GM23338 (cell line): ENCODE measurements at regions not wholly inside any gene's neighbourhood (a gene's known extent, or its start where the extent isn't known, plus 50 kb on each side); places are given as distances from the start of the nearest gene placed in this dataset.
"Not testable (repeated sequence)": the region's sequence is repeated elsewhere in the genome, so short reads cannot be mapped to it uniquely, and the experiment has no call there.

Experiments used
- ATAC-seq: fragments of 200-7000 bp; cut with Tn5 transposase; 3 replicates; pipeline ENCODE4 v1.9.1; 2020
- DNase-seq: peaks from one replicate; pipeline ENCODE4 v3.0.0-alpha.2; 2015; ENCODE audit warnings: low spot score
- H2AFZ ChIP-seq: fragments of 200-600 bp; sonication (generic); 2 replicates; pipeline ENCODE4 v1.8.0; 2016; ENCODE audit warnings: antibody characterized with exemption, mild to moderate bottlenecking, moderate library complexity
- H3F3A ChIP-seq: fragments of 200-600 bp; sonication (generic); replicated peaks from 2 replicates; pipeline ENCODE4 v1.8.0; 2017; ENCODE audit warnings: antibody characterized with exemption, mixed run types, low read depth
- H3K27ac ChIP-seq: fragments of 200-600 bp; sonication (generic); 2 replicates; pipeline ENCODE4 v1.6.1; 2016; ENCODE audit warnings: low read depth
- H3K27me3 ChIP-seq: fragments of 200-600 bp; sonication (generic); 2 replicates; pipeline ENCODE4 v1.8.0; 2016; ENCODE audit warnings: mild to moderate bottlenecking, mixed run types, moderate library complexity; ENCODE audit not compliant: insufficient read depth
- H3K36me3 ChIP-seq: fragments of 200-600 bp; sonication (generic); 2 replicates; pipeline ENCODE4 v1.8.0; 2016; ENCODE audit warnings: mild to moderate bottlenecking; ENCODE audit not compliant: insufficient read depth
- H3K4me1 ChIP-seq: fragments of 200-600 bp; sonication (generic); 2 replicates; pipeline ENCODE4 v1.8.0; 2016; ENCODE audit warnings: mild to moderate bottlenecking, moderate library complexity; ENCODE audit not compliant: insufficient read depth
- H3K4me2 ChIP-seq: fragments of 200-600 bp; sonication (generic); 2 replicates; pipeline ENCODE4 v1.7.1; 2017; ENCODE audit warnings: mixed run types
- H3K4me3 ChIP-seq: fragments of 200-600 bp; sonication (generic); 2 replicates; pipeline ENCODE4 v1.6.1; 2016; ENCODE audit warnings: mixed run types
- H3K79me2 ChIP-seq: fragments of 200-600 bp; sonication (generic); replicated peaks from 2 replicates; pipeline ENCODE4 v1.8.0; 2017; ENCODE audit warnings: mild to moderate bottlenecking; ENCODE audit not compliant: insufficient read depth
- H3K9me2 ChIP-seq: fragments of 200-600 bp; sonication (generic); 2 replicates; pipeline ENCODE4 v1.8.0; 2017; ENCODE audit not compliant: insufficient read depth
- H4K20me1 ChIP-seq: fragments of 200-600 bp; sonication (generic); replicated peaks from 2 replicates; pipeline ENCODE4 v1.8.0; 2017; ENCODE audit warnings: mild to moderate bottlenecking; ENCODE audit not compliant: insufficient read depth
- H3K27ac Mint-ChIP-seq: 2 replicates; pipeline ENCODE4 v1.8.0; 2020; ENCODE audit warnings: inconsistent platforms, mild to moderate bottlenecking, moderate library complexity, mixed read lengths
- H3K27me3 Mint-ChIP-seq: 3 replicates; pipeline ENCODE4 v1.8.0; 2022; ENCODE audit warnings: low read depth, mild to moderate bottlenecking, moderate library complexity, mixed read lengths, inconsistent platforms; ENCODE audit not compliant: insufficient read depth, poor library complexity
- H3K36me3 Mint-ChIP-seq: 3 replicates; pipeline ENCODE4 v1.8.0; 2021; ENCODE audit warnings: low read depth, mild to moderate bottlenecking, inconsistent platforms, moderate library complexity, mixed read lengths
- H3K4me1 Mint-ChIP-seq: 3 replicates; pipeline ENCODE4 v1.8.0; 2020; ENCODE audit warnings: mild to moderate bottlenecking, inconsistent platforms, mixed read lengths
- H3K4me3 Mint-ChIP-seq: 3 replicates; pipeline ENCODE4 v1.8.0; 2021; ENCODE audit warnings: moderate library complexity, mild to moderate bottlenecking, inconsistent platforms, mixed read lengths
- H3K9me3 Mint-ChIP-seq: 3 replicates; pipeline ENCODE4 v1.8.0; 2020; ENCODE audit warnings: moderate library complexity, mild to moderate bottlenecking, inconsistent platforms, mixed read lengths
- EZH2 ChIP-seq: fragments of 200-600 bp; sonication (generic); IDR thresholded peaks from one replicate; pipeline ENCODE4 v1.8.0; 2017; ENCODE audit warnings: antibody characterized with exemption, mild to moderate bottlenecking, low read depth; ENCODE audit not compliant: unreplicated experiment
- NANOG ChIP-seq: IDR thresholded peaks from 2 replicates; pipeline ENCODE4 v1.6.1; 2016; ENCODE audit warnings: antibody characterized with exemption, borderline replicate concordance
- ZNF114 ChIP-seq: fragments of 250-450 bp; sonication (Bioruptor Pico); IDR thresholded peaks from 2 replicates; pipeline ENCODE4 v1.5.0; 2020; ENCODE audit warnings: mild to moderate bottlenecking, moderate library complexity
- TF ChIP-seq, protein P1 (sequence below): IDR thresholded peaks from one replicate; pipeline ENCODE4 v1.6.1; 2018; ENCODE audit warnings: antibody characterized with exemption; ENCODE audit not compliant: unreplicated experiment
- TF ChIP-seq, protein P2 (sequence below): IDR thresholded peaks from 2 replicates; pipeline ENCODE4 v1.6.1; 2016; ENCODE audit warnings: antibody characterized with exemption
- TF ChIP-seq, protein P3 (sequence below), 2 experiments: fragments of 200-600 bp in 1 of 2; sonication (generic) in 1 of 2; conservative IDR thresholded peaks; 2 replicates each; pipeline versions ENCODE4 v1.5.1 to v1.6.1; 2016 to 2017; ENCODE audit warnings: antibody characterized with exemption in 2 of 2, low read depth in 2 of 2, mild to moderate bottlenecking in 2 of 2, moderate library complexity in 1 of 2

DNA sequence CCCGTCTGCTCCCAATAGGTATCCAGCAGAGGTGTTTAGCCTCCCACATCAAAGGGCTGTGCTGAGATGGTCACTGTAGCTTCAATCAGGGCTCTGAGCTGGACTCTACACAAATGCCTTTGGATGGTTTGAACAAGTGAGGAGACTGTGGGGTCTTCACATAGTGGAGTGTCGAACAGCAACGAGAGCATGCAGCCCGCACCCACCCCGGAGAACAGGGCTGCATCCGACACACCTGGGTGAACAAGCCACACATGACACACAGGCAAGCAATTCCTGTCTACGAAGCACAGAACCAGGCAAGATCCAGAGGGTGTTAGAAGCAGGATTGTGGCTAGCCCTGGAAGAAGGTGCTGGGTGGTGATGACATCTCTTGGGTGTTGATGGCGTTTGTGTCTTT lies 58.0 kb upstream of the FGF3 start (continued):
- TF ChIP-seq, protein P1, sequence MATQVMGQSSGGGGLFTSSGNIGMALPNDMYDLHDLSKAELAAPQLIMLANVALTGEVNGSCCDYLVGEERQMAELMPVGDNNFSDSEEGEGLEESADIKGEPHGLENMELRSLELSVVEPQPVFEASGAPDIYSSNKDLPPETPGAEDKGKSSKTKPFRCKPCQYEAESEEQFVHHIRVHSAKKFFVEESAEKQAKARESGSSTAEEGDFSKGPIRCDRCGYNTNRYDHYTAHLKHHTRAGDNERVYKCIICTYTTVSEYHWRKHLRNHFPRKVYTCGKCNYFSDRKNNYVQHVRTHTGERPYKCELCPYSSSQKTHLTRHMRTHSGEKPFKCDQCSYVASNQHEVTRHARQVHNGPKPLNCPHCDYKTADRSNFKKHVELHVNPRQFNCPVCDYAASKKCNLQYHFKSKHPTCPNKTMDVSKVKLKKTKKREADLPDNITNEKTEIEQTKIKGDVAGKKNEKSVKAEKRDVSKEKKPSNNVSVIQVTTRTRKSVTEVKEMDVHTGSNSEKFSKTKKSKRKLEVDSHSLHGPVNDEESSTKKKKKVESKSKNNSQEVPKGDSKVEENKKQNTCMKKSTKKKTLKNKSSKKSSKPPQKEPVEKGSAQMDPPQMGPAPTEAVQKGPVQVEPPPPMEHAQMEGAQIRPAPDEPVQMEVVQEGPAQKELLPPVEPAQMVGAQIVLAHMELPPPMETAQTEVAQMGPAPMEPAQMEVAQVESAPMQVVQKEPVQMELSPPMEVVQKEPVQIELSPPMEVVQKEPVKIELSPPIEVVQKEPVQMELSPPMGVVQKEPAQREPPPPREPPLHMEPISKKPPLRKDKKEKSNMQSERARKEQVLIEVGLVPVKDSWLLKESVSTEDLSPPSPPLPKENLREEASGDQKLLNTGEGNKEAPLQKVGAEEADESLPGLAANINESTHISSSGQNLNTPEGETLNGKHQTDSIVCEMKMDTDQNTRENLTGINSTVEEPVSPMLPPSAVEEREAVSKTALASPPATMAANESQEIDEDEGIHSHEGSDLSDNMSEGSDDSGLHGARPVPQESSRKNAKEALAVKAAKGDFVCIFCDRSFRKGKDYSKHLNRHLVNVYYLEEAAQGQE: no peak
- TF ChIP-seq, protein P2, sequence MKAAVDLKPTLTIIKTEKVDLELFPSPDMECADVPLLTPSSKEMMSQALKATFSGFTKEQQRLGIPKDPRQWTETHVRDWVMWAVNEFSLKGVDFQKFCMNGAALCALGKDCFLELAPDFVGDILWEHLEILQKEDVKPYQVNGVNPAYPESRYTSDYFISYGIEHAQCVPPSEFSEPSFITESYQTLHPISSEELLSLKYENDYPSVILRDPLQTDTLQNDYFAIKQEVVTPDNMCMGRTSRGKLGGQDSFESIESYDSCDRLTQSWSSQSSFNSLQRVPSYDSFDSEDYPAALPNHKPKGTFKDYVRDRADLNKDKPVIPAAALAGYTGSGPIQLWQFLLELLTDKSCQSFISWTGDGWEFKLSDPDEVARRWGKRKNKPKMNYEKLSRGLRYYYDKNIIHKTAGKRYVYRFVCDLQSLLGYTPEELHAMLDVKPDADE: no peak
- no peak for TF ChIP-seq NANOG

DNA sequence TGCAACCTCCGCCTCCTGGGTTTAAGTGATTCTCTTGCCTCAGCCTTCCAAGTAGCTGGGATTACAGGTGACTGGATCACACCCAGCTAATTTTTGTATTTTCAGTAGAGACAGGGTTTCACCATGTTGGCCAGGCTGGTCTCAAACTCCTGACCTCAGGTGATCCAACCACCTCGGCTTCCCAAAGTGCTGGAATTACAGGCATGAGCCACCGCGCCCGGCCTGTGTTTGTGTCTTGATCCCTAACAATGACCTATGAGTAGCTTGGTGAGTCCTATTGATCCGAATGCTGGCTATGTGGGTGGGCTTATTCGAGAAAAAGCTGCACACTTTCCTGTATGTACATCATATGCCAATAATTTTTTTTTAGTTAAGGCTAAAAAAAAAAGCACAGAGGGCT lies 58.5 kb upstream of the FGF3 start:
- not testable (repeated sequence) for H3K27ac Mint-ChIP-seq, H3K4me2 ChIP-seq, H3K4me1 Mint-ChIP-seq

DNA sequence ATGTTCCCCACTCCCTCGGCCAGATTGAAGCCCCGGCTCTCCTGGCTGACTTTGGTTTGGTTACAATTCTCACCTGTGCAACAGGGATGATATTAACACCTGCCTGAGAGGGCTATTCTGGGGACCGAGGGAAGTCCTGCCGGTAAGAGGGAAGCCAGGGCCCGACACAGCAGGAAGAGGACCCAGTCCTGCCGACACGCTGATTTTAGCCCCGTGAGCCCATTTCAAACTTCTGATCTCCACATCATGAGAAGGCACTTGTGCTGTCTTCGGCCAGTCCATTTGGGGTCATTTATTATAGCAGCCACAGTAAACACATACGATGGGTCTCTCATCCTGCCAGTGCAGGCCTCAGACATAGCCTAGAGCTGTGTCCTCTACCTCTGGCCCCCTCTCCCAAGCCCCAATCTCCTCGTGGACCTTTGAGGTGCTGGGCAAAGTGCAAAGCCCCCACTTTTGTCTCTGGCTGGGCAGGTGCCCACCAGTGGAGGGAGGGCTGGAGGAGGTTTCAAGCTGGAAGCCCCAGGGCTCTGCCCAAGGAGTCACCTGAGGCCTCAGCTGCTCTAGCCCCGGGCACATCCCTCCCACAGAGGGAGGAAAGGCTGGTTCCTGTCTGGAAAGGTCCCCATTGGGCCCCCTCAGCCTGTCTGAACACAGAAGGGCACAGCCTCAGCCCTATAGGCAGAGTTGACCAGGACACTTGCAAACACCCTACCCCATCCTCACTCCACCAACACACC lies 59.1 kb upstream of the FGF3 start:
- no peaks in the 10 kb centered on the region for H3K79me2 ChIP-seq
- no peak overlapping the region for H2AFZ ChIP-seq
- no peak for DNase-seq
- no peaks in the 10 kb centered on the region for H3K36me3 ChIP-seq
- no peak overlapping the region for H3K4me2 ChIP-seq
- no peaks in the 10 kb centered on the region for H4K20me1 ChIP-seq
- Mint-ChIP-seq H3K27me3 (peaks cover 9% of the 10 kb centered on the region), H3K4me3 (no peak overlapping the region), H3K4me1 (peaks cover 2% of the 10 kb centered on the region; the same call in 1 of the 3 replicates), H3K9me3 (no peaks in the 10 kb centered on the region; the same call in 2 of the 3 replicates), H3K27ac (no peak overlapping the region), H3K36me3 (no peaks in the 10 kb centered on the region)
- no peaks in the 10 kb centered on the region for H3F3A ChIP-seq
- no peaks in the 10 kb centered on the region for H3K4me1 ChIP-seq
- no peak for ATAC-seq
- H3K9me2 ChIP-seq: no peaks in the 10 kb centered on the region
- no peaks in the 10 kb centered on the region for H3K27me3 ChIP-seq
- H3K4me3 ChIP-seq: no peak overlapping the region
- H3K27ac ChIP-seq: no peak overlapping the region
- TF ChIP-seq NANOG (no peak), ZNF114 (no peak), EZH2 (no peak)
- TF ChIP-seq, protein P3, sequence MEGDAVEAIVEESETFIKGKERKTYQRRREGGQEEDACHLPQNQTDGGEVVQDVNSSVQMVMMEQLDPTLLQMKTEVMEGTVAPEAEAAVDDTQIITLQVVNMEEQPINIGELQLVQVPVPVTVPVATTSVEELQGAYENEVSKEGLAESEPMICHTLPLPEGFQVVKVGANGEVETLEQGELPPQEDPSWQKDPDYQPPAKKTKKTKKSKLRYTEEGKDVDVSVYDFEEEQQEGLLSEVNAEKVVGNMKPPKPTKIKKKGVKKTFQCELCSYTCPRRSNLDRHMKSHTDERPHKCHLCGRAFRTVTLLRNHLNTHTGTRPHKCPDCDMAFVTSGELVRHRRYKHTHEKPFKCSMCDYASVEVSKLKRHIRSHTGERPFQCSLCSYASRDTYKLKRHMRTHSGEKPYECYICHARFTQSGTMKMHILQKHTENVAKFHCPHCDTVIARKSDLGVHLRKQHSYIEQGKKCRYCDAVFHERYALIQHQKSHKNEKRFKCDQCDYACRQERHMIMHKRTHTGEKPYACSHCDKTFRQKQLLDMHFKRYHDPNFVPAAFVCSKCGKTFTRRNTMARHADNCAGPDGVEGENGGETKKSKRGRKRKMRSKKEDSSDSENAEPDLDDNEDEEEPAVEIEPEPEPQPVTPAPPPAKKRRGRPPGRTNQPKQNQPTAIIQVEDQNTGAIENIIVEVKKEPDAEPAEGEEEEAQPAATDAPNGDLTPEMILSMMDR (conservative IDR thresholded peaks at IDR 0.05; ENCODE audit: low read depth in 2 of 2): no peak

More for the DNA sequence above, 58.5 kb upstream of the FGF3 start:
- H3F3A ChIP-seq, H3K27me3 Mint-ChIP-seq, H3K36me3 ChIP-seq, H2AFZ ChIP-seq, ATAC-seq, H3K4me3 Mint-ChIP-seq, H3K9me2 ChIP-seq, H3K79me2 ChIP-seq, H3K4me3 ChIP-seq, H3K36me3 Mint-ChIP-seq, H3K27me3 ChIP-seq, H4K20me1 ChIP-seq, H3K9me3 Mint-ChIP-seq, H3K4me1 ChIP-seq, H3K27ac ChIP-seq, DNase-seq: not testable (repeated sequence)
